HepG2 (cell line): ENCODE measurements at regions not wholly inside any gene's neighbourhood (a gene's known extent, or its start where the extent isn't known, plus 50 kb on each side); places are given as distances from the start of the nearest gene placed in this dataset.

ENCODE experiments used
- FOSL2 ChIP-seq: sonication (generic); formaldehyde crosslinking; IDR thresholded peaks from 2 replicates; pipeline ENCODE4 v1.4.0; 2020; ENCODE audit warnings: missing genetic modification reagents
- RELA ChIP-seq: sonication (generic); formaldehyde crosslinking; IDR thresholded peaks from 2 replicates; pipeline ENCODE4 v1.4.0; 2020; ENCODE audit warnings: missing genetic modification reagents
- SMAD9 ChIP-seq: sonication (generic); formaldehyde crosslinking; IDR thresholded peaks from 2 replicates; pipeline ENCODE4 v1.5.1; 2020; ENCODE audit warnings: mild to moderate bottlenecking, missing genetic modification reagents
- ZNF292 ChIP-seq: sonication (generic); formaldehyde crosslinking; IDR thresholded peaks from 2 replicates; pipeline ENCODE4 v1.8.1; 2022; ENCODE audit warnings: mild to moderate bottlenecking, low read depth, missing genetic modification reagents, borderline replicate concordance
- ZNF75D ChIP-seq: sonication (generic); formaldehyde crosslinking; IDR thresholded peaks from 2 replicates; pipeline ENCODE4 v1.8.1; 2023; ENCODE audit warnings: missing genetic modification reagents, mild to moderate bottlenecking, borderline replicate concordance
- TF ChIP-seq, protein P1 (sequence below): sonication (generic); formaldehyde crosslinking; IDR thresholded peaks from 2 replicates; pipeline ENCODE4 v1.5.0; 2020; ENCODE audit warnings: mild to moderate bottlenecking, missing genetic modification reagents, moderate library complexity
- TF ChIP-seq, protein P2 (sequence below): sonication (generic); formaldehyde crosslinking; IDR thresholded peaks from 2 replicates; pipeline ENCODE4 v1.4.0; 2020; ENCODE audit warnings: mild to moderate bottlenecking, missing genetic modification reagents

DNA sequence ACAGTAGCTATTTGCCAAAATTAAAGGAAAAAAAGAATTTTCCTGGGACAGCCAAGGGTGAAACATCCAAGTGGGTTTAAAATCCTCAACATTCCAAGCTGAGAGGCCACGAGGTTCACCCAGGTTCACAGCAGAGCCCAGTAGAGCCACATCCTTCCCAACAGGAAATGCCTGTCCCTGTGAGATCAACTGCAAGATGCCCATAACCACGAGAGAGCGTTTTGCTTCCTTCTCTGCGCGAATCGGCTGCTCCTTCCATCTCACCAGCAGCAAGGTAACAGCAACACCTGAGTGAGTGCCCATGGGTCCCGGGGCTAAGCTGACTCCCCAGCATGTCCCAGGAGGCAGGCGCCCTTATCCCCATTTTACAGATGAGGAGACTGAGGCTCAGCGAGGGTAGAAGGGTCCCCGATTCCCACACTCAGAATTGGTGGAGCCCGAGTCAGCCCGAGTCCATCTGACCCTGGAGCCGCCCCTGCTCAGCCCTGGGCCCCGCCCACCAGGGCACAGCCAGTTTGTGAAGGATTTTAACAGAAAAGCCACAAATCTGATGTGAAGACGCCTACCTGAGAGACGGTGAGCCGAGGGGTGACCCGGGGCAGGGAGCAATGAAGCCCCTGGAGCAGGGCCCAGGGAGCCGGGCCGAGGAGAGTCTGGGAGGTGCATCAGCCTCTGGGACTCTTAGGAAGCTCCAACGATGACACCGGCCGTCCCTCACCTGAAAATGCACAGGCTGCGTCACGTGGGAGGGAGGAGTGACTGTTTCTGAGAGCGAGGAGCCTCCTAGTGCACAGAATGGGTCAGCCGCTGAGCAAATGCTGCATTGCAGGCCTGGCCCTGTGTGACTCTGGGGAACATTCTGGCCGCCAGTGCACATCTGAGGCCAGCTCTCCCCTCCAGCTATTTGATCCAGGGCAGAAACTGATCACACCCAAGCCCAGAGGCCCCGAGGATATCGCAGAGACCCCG is 236.9 kb upstream of the SFSWAP start:
- TF ChIP-seq, protein P1, sequence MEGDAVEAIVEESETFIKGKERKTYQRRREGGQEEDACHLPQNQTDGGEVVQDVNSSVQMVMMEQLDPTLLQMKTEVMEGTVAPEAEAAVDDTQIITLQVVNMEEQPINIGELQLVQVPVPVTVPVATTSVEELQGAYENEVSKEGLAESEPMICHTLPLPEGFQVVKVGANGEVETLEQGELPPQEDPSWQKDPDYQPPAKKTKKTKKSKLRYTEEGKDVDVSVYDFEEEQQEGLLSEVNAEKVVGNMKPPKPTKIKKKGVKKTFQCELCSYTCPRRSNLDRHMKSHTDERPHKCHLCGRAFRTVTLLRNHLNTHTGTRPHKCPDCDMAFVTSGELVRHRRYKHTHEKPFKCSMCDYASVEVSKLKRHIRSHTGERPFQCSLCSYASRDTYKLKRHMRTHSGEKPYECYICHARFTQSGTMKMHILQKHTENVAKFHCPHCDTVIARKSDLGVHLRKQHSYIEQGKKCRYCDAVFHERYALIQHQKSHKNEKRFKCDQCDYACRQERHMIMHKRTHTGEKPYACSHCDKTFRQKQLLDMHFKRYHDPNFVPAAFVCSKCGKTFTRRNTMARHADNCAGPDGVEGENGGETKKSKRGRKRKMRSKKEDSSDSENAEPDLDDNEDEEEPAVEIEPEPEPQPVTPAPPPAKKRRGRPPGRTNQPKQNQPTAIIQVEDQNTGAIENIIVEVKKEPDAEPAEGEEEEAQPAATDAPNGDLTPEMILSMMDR (CRISPR knock-in tag), result 0 out of 2 replicates have a peak, but pooled peaks have one; percentile 11
- no peak for TF ChIP-seq ZNF292 (CRISPR knock-in tag)
- no peak for TF ChIP-seq ZNF75D (CRISPR knock-in tag)
- no peak for TF ChIP-seq SMAD9
- TF ChIP-seq FOSL2 (CRISPR knock-in tag), result no peak
- TF ChIP-seq, protein P2, sequence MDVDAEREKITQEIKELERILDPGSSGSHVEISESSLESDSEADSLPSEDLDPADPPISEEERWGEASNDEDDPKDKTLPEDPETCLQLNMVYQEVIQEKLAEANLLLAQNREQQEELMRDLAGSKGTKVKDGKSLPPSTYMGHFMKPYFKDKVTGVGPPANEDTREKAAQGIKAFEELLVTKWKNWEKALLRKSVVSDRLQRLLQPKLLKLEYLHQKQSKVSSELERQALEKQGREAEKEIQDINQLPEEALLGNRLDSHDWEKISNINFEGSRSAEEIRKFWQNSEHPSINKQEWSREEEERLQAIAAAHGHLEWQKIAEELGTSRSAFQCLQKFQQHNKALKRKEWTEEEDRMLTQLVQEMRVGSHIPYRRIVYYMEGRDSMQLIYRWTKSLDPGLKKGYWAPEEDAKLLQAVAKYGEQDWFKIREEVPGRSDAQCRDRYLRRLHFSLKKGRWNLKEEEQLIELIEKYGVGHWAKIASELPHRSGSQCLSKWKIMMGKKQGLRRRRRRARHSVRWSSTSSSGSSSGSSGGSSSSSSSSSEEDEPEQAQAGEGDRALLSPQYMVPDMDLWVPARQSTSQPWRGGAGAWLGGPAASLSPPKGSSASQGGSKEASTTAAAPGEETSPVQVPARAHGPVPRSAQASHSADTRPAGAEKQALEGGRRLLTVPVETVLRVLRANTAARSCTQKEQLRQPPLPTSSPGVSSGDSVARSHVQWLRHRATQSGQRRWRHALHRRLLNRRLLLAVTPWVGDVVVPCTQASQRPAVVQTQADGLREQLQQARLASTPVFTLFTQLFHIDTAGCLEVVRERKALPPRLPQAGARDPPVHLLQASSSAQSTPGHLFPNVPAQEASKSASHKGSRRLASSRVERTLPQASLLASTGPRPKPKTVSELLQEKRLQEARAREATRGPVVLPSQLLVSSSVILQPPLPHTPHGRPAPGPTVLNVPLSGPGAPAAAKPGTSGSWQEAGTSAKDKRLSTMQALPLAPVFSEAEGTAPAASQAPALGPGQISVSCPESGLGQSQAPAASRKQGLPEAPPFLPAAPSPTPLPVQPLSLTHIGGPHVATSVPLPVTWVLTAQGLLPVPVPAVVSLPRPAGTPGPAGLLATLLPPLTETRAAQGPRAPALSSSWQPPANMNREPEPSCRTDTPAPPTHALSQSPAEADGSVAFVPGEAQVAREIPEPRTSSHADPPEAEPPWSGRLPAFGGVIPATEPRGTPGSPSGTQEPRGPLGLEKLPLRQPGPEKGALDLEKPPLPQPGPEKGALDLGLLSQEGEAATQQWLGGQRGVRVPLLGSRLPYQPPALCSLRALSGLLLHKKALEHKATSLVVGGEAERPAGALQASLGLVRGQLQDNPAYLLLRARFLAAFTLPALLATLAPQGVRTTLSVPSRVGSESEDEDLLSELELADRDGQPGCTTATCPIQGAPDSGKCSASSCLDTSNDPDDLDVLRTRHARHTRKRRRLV (CRISPR knock-in tag), result no peak
- no peak for TF ChIP-seq RELA (CRISPR knock-in tag)
